Caco-2 (cell line): ENCODE measurements at regions not wholly inside any gene's neighbourhood (a gene's known extent, or its start where the extent isn't known, plus 50 kb on each side); places are given as distances from the start of the nearest gene placed in this dataset.

Experiments
- BruUV-seq: library from RNA; stranded (reverse); fragments of 400-500 nt; replicated peaks from 2 replicates; lab custom pipeline; 2021; lab: Mats Ljungman, UMichigan
- CTCF ChIA-PET: fragments of 300-600 bp; sonication (Branson Sonifier 250); formaldehyde crosslinking; loops from one replicate; lab custom pipeline; 2022; ENCODE audit warnings: antibody characterized with exemption; lab: Charles Lee
- POLR2A ChIA-PET: fragments of 300-600 bp; sonication (Branson Sonifier 250); formaldehyde crosslinking; loops from one replicate; lab custom pipeline; 2022; ENCODE audit warnings: antibody characterized with exemption; lab: Charles Lee
- DNase-seq, 2 experiments: peaks; one replicate each; pipeline versions ENCODE4 v3.0.0 to v3.0.0-alpha.2; 2020 to 2022
- H3K27me3 ChIP-seq: replicated peaks from 2 replicates; pipeline ENCODE4 v1.6.0; 2011; ENCODE audit warnings: low read length; ENCODE audit not compliant: control insufficient read depth, insufficient read depth
- H3K36me3 ChIP-seq: 2 replicates; pipeline ENCODE4 v1.5.1; 2011; ENCODE audit warnings: low read length; ENCODE audit not compliant: control insufficient read depth, insufficient read depth
- H3K4me1 ChIP-seq: fragments of 250-450 bp; sonication (Bioruptor Pico); 2 replicates; pipeline ENCODE4 v1.5.1; 2020; ENCODE audit warnings: mild to moderate bottlenecking
- H3K4me3 ChIP-seq: 2 replicates; pipeline ENCODE4 v1.5.1; 2011; ENCODE audit warnings: low read depth, mild to moderate bottlenecking, control low read depth, low read length
- H3K9me3 ChIP-seq: fragments of 250-450 bp; sonication (Bioruptor Pico); 2 replicates; pipeline ENCODE4 v1.5.1; 2020; ENCODE audit warnings: mild to moderate bottlenecking, moderate library complexity
- H3K27ac Mint-ChIP-seq: one replicate; pipeline ENCODE4 v1.8.0; 2022; ENCODE audit warnings: mixed read lengths; ENCODE audit not compliant: unreplicated experiment
- H3K27me3 Mint-ChIP-seq: one replicate; pipeline ENCODE4 v1.8.0; 2022; ENCODE audit warnings: mixed read lengths; ENCODE audit not compliant: insufficient read depth, unreplicated experiment
- H3K36me3 Mint-ChIP-seq: one replicate; pipeline ENCODE4 v1.8.0; 2022; ENCODE audit warnings: mild to moderate bottlenecking, mixed read lengths; ENCODE audit not compliant: insufficient read depth, unreplicated experiment
- H3K4me1 Mint-ChIP-seq: one replicate; pipeline ENCODE4 v1.8.0; 2022; ENCODE audit warnings: low read depth, mixed read lengths; ENCODE audit not compliant: unreplicated experiment
- H3K4me3 Mint-ChIP-seq: one replicate; pipeline ENCODE4 v1.8.0; 2022; ENCODE audit warnings: mild to moderate bottlenecking, moderate library complexity, mixed read lengths; ENCODE audit not compliant: unreplicated experiment
- H3K9me3 Mint-ChIP-seq: one replicate; pipeline ENCODE4 v1.8.0; 2022; ENCODE audit warnings: mixed read lengths; ENCODE audit not compliant: unreplicated experiment
- intact Hi-C: fragments of 100-400 bp; cut with micrococcal nuclease; formaldehyde crosslinking; loops from one replicate; pipeline ENCODE4 v1.10.0; 2022; ENCODE audit not compliant: unreplicated experiment
- TF ChIP-seq, protein P1 (sequence below), 2 experiments: fragments of 200-600 bp in 1 of 2; IDR thresholded peaks; 1 replicate in 1 of 2; 2 replicates in 1 of 2; pipeline versions ENCODE4 v1.5.1 to v1.8.0; 2011 to 2022; ENCODE audit warnings: antibody characterized with exemption in 1 of 2, control low read depth in 1 of 2, inconsistent platforms in 1 of 2, low read depth in 1 of 2, low read length in 1 of 2, mild to moderate bottlenecking in 1 of 2, moderate library complexity in 1 of 2; ENCODE audit not compliant: insufficient read depth in 1 of 2, severe bottlenecking in 1 of 2, unreplicated experiment in 1 of 2

GRCh38 chr13:47094734-47095434, 198.0 kb upstream of the HTR2A start:
- H3K9me3 ChIP-seq = no peaks in the 10 kb centered on the region
- Mint-ChIP-seq H3K27me3 (no peaks in the 10 kb centered on the region), H3K4me1 (no peaks in the 10 kb centered on the region), H3K36me3 (no peaks in the 10 kb centered on the region), H3K4me3 (no peak overlapping the region), H3K9me3 (no peaks in the 10 kb centered on the region), H3K27ac (no peak overlapping the region)
- BruUV-seq = no TSS peak
- ChIA-PET POLR2A (no interaction called here), CTCF (no interaction called here)
- H3K36me3 ChIP-seq = no peaks in the 10 kb centered on the region
- H3K27me3 ChIP-seq = no peaks in the 10 kb centered on the region
- no peak for DNase-seq
- TF ChIP-seq, protein P1, sequence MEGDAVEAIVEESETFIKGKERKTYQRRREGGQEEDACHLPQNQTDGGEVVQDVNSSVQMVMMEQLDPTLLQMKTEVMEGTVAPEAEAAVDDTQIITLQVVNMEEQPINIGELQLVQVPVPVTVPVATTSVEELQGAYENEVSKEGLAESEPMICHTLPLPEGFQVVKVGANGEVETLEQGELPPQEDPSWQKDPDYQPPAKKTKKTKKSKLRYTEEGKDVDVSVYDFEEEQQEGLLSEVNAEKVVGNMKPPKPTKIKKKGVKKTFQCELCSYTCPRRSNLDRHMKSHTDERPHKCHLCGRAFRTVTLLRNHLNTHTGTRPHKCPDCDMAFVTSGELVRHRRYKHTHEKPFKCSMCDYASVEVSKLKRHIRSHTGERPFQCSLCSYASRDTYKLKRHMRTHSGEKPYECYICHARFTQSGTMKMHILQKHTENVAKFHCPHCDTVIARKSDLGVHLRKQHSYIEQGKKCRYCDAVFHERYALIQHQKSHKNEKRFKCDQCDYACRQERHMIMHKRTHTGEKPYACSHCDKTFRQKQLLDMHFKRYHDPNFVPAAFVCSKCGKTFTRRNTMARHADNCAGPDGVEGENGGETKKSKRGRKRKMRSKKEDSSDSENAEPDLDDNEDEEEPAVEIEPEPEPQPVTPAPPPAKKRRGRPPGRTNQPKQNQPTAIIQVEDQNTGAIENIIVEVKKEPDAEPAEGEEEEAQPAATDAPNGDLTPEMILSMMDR (IDR thresholded peaks at IDR 0.05; ENCODE audit: insufficient read depth in 1 of 2, low read depth in 1 of 2, low read length in 1 of 2, severe bottlenecking in 1 of 2, unreplicated experiment in 1 of 2) = no peak
- intact Hi-C loops = no loop called here
- no peaks in the 10 kb centered on the region for H3K4me1 ChIP-seq
- no peak overlapping the region for H3K4me3 ChIP-seq

GRCh38 chr13:47092202-47092601, 195.3 kb upstream of the HTR2A start:
- CTCF ChIA-PET = no interaction called here
- no peak overlapping the region for H3K4me3 Mint-ChIP-seq

DNA sequence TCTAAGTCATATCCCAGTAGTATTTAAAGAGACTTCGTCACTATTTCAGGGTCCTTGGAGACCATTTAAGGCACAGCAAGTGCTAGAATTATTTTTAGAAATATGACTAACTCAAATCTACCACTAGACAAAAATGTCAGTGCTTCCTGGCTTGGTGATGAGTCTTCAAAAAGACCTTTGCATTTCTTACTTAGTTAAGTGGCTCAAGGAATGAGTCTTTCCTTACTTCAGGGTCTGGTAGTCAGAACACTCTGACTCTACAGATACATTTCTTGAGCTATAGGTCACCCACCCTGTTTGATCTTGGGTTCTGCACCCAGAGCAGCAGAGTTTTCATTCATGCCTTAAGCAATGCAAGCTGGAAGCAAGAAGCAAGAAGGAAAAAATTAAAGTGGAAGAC, 191.0 kb upstream of the HTR2A start:
- no peak overlapping the region for H3K4me3 Mint-ChIP-seq
- no peak for DNase-seq
- no peaks in the 10 kb centered on the region for H3K4me1 ChIP-seq
- H3K27ac Mint-ChIP-seq = no peak overlapping the region
- intact Hi-C loops = no loop called here
- H3K4me3 ChIP-seq = no peak overlapping the region
- H3K27me3 Mint-ChIP-seq = peaks cover 3% of the 10 kb centered on the region
- H3K4me1 Mint-ChIP-seq = no peaks in the 10 kb centered on the region
- no TSS peak for BruUV-seq
- H3K27me3 ChIP-seq = no peaks in the 10 kb centered on the region
- CTCF ChIA-PET = no interaction called here
- no peaks in the 10 kb centered on the region for H3K9me3 ChIP-seq
- POLR2A ChIA-PET = no interaction called here
- H3K36me3 ChIP-seq = no peaks in the 10 kb centered on the region
- TF ChIP-seq, protein P1 (IDR thresholded peaks at IDR 0.05; ENCODE audit: insufficient read depth in 1 of 2, low read depth in 1 of 2, low read length in 1 of 2, severe bottlenecking in 1 of 2, unreplicated experiment in 1 of 2) = no peak
- H3K9me3 Mint-ChIP-seq = no peaks in the 10 kb centered on the region
- no peaks in the 10 kb centered on the region for H3K36me3 Mint-ChIP-seq

More at GRCh38 chr13:47092202-47092601, 195.3 kb upstream of the HTR2A start:
- POLR2A ChIA-PET = no interaction called here
- Mint-ChIP-seq H3K27me3 (no peaks in the 10 kb centered on the region), H3K36me3 (no peaks in the 10 kb centered on the region), H3K4me1 (no peaks in the 10 kb centered on the region), H3K27ac (no peak overlapping the region), H3K9me3 (no peaks in the 10 kb centered on the region)
- TF ChIP-seq, protein P1 (IDR thresholded peaks at IDR 0.05; ENCODE audit: insufficient read depth in 1 of 2, low read depth in 1 of 2, low read length in 1 of 2, severe bottlenecking in 1 of 2, unreplicated experiment in 1 of 2) = no peak
- Histone ChIP-seq H3K36me3 (no peaks in the 10 kb centered on the region), H3K4me1 (no peaks in the 10 kb centered on the region), H3K9me3 (no peaks in the 10 kb centered on the region), H3K27me3 (no peaks in the 10 kb centered on the region), H3K4me3 (no peak overlapping the region)
- no TSS peak for BruUV-seq
- intact Hi-C loops = no loop called here
- no peak for DNase-seq
